GM20431 (cell line): ENCODE measurements at regions not wholly inside any gene's neighbourhood (a gene's known extent, or its start where the extent isn't known, plus 50 kb on each side); places are given as distances from the start of the nearest gene placed in this dataset.
"Not testable (repeated sequence)": the region's sequence is repeated elsewhere in the genome, so short reads cannot be mapped to it uniquely, and the experiment has no call there.

Experiments used
- in situ Hi-C: fragments of 300-500 bp; cut with MseI, MboI; formaldehyde crosslinking; loops from one replicate; pipeline ENCODE4 v1.15.0; 2020; ENCODE audit warnings: low sequenced_read_pairs; ENCODE audit not compliant: unreplicated experiment

GRCh38 chr10:3635211-3635671 is 149.8 kb downstream of the KLF6 start:
- in situ Hi-C loops, result no loop called here

- in situ Hi-C loops, result not testable (repeated sequence)
These were observed 150.4 kb downstream of the KLF6 start for GRCh38 chr10:3634646-3635045.

- in situ Hi-C loops, result no loop called here
These were observed 153.2 kb downstream of the KLF6 start for GRCh38 chr10:3631701-3632330.

- in situ Hi-C loops, result no loop called here
These were observed 153.7 kb downstream of the KLF6 start for GRCh38 chr10:3631291-3631690.

GRCh38 chr10:3625959-3626751 is 158.9 kb downstream of the KLF6 start:
- in situ Hi-C loops, result no loop called here

GRCh38 chr10:3624367-3624766 is 160.6 kb downstream of the KLF6 start:
- in situ Hi-C loops, result no loop called here

- in situ Hi-C loops, result no loop called here
These were observed 161.3 kb downstream of the KLF6 start for GRCh38 chr10:3623746-3624145.

GRCh38 chr10:3622845-3623621 is 162.0 kb downstream of the KLF6 start:
- in situ Hi-C loops, result no loop called here

GRCh38 chr10:3622427-3622826 is 162.6 kb downstream of the KLF6 start:
- in situ Hi-C loops, result no loop called here

GRCh38 chr10:3620818-3621217 is 164.2 kb downstream of the KLF6 start:
- in situ Hi-C loops, result no loop called here

- in situ Hi-C loops, result no loop called here
These were observed 165.8 kb downstream of the KLF6 start for GRCh38 chr10:3619241-3619640.

- in situ Hi-C loops, result no loop called here
These were observed 168.1 kb downstream of the KLF6 start for GRCh38 chr10:3616880-3617279.

- in situ Hi-C loops, result no loop called here
These were observed 171.7 kb downstream of the KLF6 start for GRCh38 chr10:3613318-3613717.

GRCh38 chr10:3612183-3613001 is 172.6 kb downstream of the KLF6 start:
- in situ Hi-C loops, result no loop called here

- in situ Hi-C loops, result no loop called here
These were observed 178.7 kb downstream of the KLF6 start for GRCh38 chr10:3606309-3606708.

- in situ Hi-C loops, result no loop called here
These were observed 179.1 kb downstream of the KLF6 start for GRCh38 chr10:3605882-3606281.

- in situ Hi-C loops, result no loop called here
These were observed 189.3 kb downstream of the KLF6 start for GRCh38 chr10:3595736-3596135.

- in situ Hi-C loops, result no loop called here
These were observed 191.4 kb downstream of the KLF6 start for GRCh38 chr10:3593611-3594010.

- in situ Hi-C loops, result no loop called here
These were observed 192.6 kb downstream of the KLF6 start for GRCh38 chr10:3592424-3592823.

GRCh38 chr10:3588816-3589215 is 196.2 kb downstream of the KLF6 start:
- in situ Hi-C loops, result no loop called here
